MM.1S (cell line): ENCODE measurements at regions not wholly inside any gene's neighbourhood (a gene's known extent, or its start where the extent isn't known, plus 50 kb on each side); places are given as distances from the start of the nearest gene placed in this dataset.

Source experiments
- CTCF ChIP-seq: fragments of 300-600 bp; sonication (generic); IDR thresholded peaks from 2 replicates; pipeline ENCODE4 v1.5.1; 2016; ENCODE audit warnings: antibody characterized with exemption, low read length, mixed read lengths
- EZH2 ChIP-seq: fragments of 300-600 bp; sonication (generic); optimal IDR thresholded peaks from 2 replicates; pipeline ENCODE3; 2017; ENCODE audit warnings: low read depth, mild to moderate bottlenecking, antibody characterized with exemption, low read length, mixed read lengths
- EZH2phosphoT487 ChIP-seq: fragments of 300-600 bp; sonication (generic); IDR thresholded peaks from 2 replicates; pipeline ENCODE4 v1.6.1; 2018; ENCODE audit warnings: antibody characterized with exemption, low read length

- TF ChIP-seq CTCF (no peak), EZH2phosphoT487 (no peak), EZH2 (no peak)
Observed at GRCh38 chr7:46613116-46613515, 692.0 kb upstream of the IGFBP3 start.
